Neural cell (in vitro differentiated cells): ENCODE measurements at regions not wholly inside any gene's neighbourhood (a gene's known extent, or its start where the extent isn't known, plus 50 kb on each side); places are given as distances from the start of the nearest gene placed in this dataset.
A peak's percentile ranks its signal among the peaks of the same experiment; 100 is the strongest.

ENCODE experiments used
- H2AFZ ChIP-seq: fragments of 200-600, 300-800 bp; sonication (generic), shearing (Covaris generic); 2 replicates; pipeline ENCODE4 v1.6.0; 2014; ENCODE audit warnings: low read depth, mild to moderate bottlenecking, antibody characterized with exemption, low read length, moderate library complexity
- H3F3A ChIP-seq: fragments of 200-600 bp; shearing (Covaris generic); 2 replicates; pipeline ENCODE4 v1.6.1; 2016; ENCODE audit warnings: mild to moderate bottlenecking, moderate library complexity, mixed read lengths, antibody characterized with exemption, low read length; ENCODE audit not compliant: insufficient read depth, poor library complexity, severe bottlenecking
- H3K27ac ChIP-seq: fragments of 200-600, 300-800 bp; sonication (generic), shearing (Covaris generic); 2 replicates; pipeline ENCODE4 v1.5.1; 2014; ENCODE audit warnings: mild to moderate bottlenecking, low read length, moderate library complexity
- H3K27me3 ChIP-seq: fragments of 300-800, 200-600 bp; sonication (generic), shearing (Covaris generic); 2 replicates; pipeline ENCODE4 v1.6.0; 2014; ENCODE audit warnings: mild to moderate bottlenecking, low read depth, low read length, moderate library complexity; ENCODE audit not compliant: insufficient read depth
- H3K36me3 ChIP-seq: fragments of 300-800, 200-600 bp; sonication (generic), shearing (Covaris generic); 2 replicates; pipeline ENCODE4 v1.5.1; 2014; ENCODE audit warnings: mild to moderate bottlenecking, antibody characterized with exemption, low read length, moderate library complexity; ENCODE audit not compliant: insufficient read depth
- H3K4me2 ChIP-seq: fragments of 300-800, 200-600 bp; sonication (generic), shearing (Covaris generic); 2 replicates; pipeline ENCODE4 v1.6.0; 2014; ENCODE audit warnings: mild to moderate bottlenecking, low read length
- H3K4me3 ChIP-seq: fragments of 300-800, 200-600 bp; sonication (generic), shearing (Covaris generic); 2 replicates; pipeline ENCODE4 v1.5.1; 2014; ENCODE audit warnings: mild to moderate bottlenecking, low read length, moderate library complexity
- H3K79me2 ChIP-seq: fragments of 200-600 bp; shearing (Covaris generic); replicated peaks from 2 replicates; pipeline ENCODE4 v1.6.0; 2014; ENCODE audit warnings: mild to moderate bottlenecking, low read length, moderate library complexity; ENCODE audit not compliant: insufficient read depth
- H3K9ac ChIP-seq: fragments of 300-800, 200-600 bp; sonication (generic), shearing (Covaris generic); 2 replicates; pipeline ENCODE4 v1.6.1; 2016; ENCODE audit warnings: mild to moderate bottlenecking, low read length, mixed read lengths
- H3K9me2 ChIP-seq: fragments of 200-600 bp; shearing (Covaris generic); 2 replicates; pipeline ENCODE4 v1.6.1; 2016; ENCODE audit warnings: mild to moderate bottlenecking, low read length, mixed read lengths; ENCODE audit not compliant: insufficient read depth
- H3K9me3 ChIP-seq: fragments of 200-600, 300-800 bp; sonication (generic), shearing (Covaris generic); 2 replicates; pipeline ENCODE4 v1.6.1; 2016; ENCODE audit warnings: mild to moderate bottlenecking, mixed run types, low read length, moderate library complexity, mixed read lengths
- H4K20me1 ChIP-seq: fragments of 200-600 bp; shearing (Covaris generic); 2 replicates; pipeline ENCODE4 v1.6.1; 2016; ENCODE audit warnings: mild to moderate bottlenecking, mixed run types; ENCODE audit not compliant: insufficient read depth
- CTCF ChIP-seq: fragments of 450-650 bp; IDR thresholded peaks from 2 replicates; pipeline ENCODE4 v1.5.1; 2014; ENCODE audit warnings: antibody characterized with exemption, mild to moderate bottlenecking, moderate library complexity; ENCODE audit not compliant: poor library complexity, severe bottlenecking
- EP300 ChIP-seq: fragments of 450-650 bp; conservative IDR thresholded peaks from 2 replicates; pipeline ENCODE4 v1.6.1; 2014; ENCODE audit warnings: antibody characterized with exemption, mild to moderate bottlenecking, moderate library complexity; ENCODE audit not compliant: poor library complexity, severe bottlenecking
- EZH2 ChIP-seq: fragments of 200-600, 300-800 bp; shearing (Covaris generic), sonication (generic); IDR thresholded peaks from 2 replicates; pipeline ENCODE4 v1.6.1; 2014; ENCODE audit warnings: antibody characterized with exemption, low read length, borderline replicate concordance, mild to moderate bottlenecking; ENCODE audit not compliant: insufficient read depth, poor library complexity, severe bottlenecking
- MXI1 ChIP-seq: fragments of 450-650 bp; conservative IDR thresholded peaks from 2 replicates; pipeline ENCODE4 v1.6.1; 2014; ENCODE audit warnings: antibody characterized with exemption, mild to moderate bottlenecking; ENCODE audit not compliant: poor library complexity, severe bottlenecking
- POLR2AphosphoS5 ChIP-seq: IDR thresholded peaks from 2 replicates; pipeline ENCODE4 v1.6.1; 2012
- RAD21 ChIP-seq: fragments of 450-650 bp; conservative IDR thresholded peaks from 2 replicates; pipeline ENCODE4 v1.6.1; 2014; ENCODE audit warnings: antibody characterized with exemption, mild to moderate bottlenecking, moderate library complexity
- SMC3 ChIP-seq: fragments of 450-650 bp; conservative IDR thresholded peaks from 2 replicates; pipeline ENCODE4 v1.6.1; 2014; ENCODE audit warnings: antibody characterized with exemption, mild to moderate bottlenecking, moderate library complexity; ENCODE audit not compliant: poor library complexity
- TAF1 ChIP-seq: IDR thresholded peaks from 2 replicates; pipeline ENCODE4 v1.6.1; 2012; ENCODE audit warnings: low read depth
- TF ChIP-seq, protein P1 (sequence below): IDR thresholded peaks from 2 replicates; pipeline ENCODE4 v1.6.1; 2012; ENCODE audit warnings: borderline replicate concordance

DNA sequence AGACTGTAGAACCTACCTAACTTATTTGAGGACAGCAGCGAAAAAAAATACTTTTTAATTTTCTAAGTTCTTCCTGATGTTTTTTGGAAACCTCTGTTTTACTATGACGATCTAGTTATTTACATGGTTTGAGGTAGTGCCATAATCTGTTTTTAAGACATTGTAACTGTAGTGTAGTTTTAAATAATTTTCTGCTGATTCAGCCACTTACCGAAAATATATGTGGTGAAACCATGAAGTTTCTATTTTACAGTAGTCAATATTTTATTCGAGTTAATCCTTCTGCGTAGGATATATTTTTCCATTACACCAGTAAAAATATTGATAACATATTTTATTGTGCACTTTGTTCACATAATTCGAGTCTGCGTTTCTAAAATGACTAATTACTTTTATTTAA, 121.7 kb upstream of the RRP15 start:
- H3K27me3 ChIP-seq = peaks cover 68% of the 10 kb centered on the region
- no peak overlapping the region for H3K4me2 ChIP-seq

DNA sequence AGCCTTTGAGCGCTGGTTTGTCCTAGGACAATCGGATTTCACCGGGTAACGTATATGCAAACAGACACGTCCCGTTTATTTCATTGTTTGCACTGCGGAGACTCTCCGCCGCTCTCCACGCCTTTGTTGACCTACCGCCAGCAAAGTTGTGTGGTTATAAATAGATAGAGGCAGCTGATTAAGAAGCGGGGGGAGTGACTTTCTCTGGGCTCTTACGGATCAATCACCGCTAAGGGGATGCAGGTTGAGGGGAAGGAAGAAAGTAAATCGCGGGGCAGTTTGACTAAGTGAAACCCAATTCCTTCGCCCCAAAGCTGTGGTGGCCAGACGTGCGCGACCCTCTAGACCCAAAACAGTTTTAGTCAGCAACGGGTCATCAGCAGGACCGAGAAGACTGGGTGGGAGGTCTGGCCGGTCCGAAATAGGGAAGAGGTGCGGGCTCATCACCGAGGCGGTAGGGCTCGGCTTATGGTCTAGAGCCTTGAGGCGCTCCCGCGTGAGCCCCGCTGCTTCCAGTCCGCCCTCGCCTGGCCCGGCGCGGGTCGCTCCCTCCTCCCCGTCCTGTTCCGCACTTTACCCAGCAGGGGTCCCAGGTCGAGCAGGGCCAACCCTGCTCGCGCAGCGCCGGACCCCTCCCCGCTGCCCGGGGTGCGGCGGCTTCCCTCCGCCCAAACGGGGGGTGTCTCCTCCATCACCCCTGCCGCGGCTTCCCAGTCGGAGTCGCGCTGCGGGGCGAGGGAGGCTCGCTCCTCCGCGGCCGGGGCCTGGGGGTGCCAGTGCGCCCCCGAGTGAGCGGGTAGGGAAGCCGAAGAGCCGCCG, 120.8 kb upstream of the RRP15 start:
- no peak overlapping the region for H3K9ac ChIP-seq
- H3F3A ChIP-seq = no peaks in the 10 kb centered on the region
- H3K4me3 ChIP-seq = peak overlapping the region; percentile 65
- no peaks in the 10 kb centered on the region for H3K9me2 ChIP-seq
- no peaks in the 10 kb centered on the region for H4K20me1 ChIP-seq
- H3K27ac ChIP-seq = no peak overlapping the region
- no peak overlapping the region for H3K4me2 ChIP-seq
- H3K27me3 ChIP-seq = peaks cover 75% of the 10 kb centered on the region
- no peaks in the 10 kb centered on the region for H3K9me3 ChIP-seq
- H2AFZ ChIP-seq = no peak overlapping the region
- H3K36me3 ChIP-seq = no peaks in the 10 kb centered on the region
- no peaks in the 10 kb centered on the region for H3K79me2 ChIP-seq
- TF ChIP-seq MXI1 (no peak), POLR2AphosphoS5 (peak; percentile 13), SMC3 (no peak), EZH2 (peak; percentile 18), RAD21 (no peak), TAF1 (no peak), CTCF (peak; percentile 29), EP300 (no peak)

More for the DNA sequence above, 121.7 kb upstream of the RRP15 start:
- Histone ChIP-seq H2AFZ (no peak overlapping the region), H3K4me3 (no peak overlapping the region), H3K9ac (no peak overlapping the region), H3K9me2 (no peaks in the 10 kb centered on the region), H3K79me2 (no peaks in the 10 kb centered on the region), H3F3A (no peaks in the 10 kb centered on the region), H3K36me3 (no peaks in the 10 kb centered on the region), H3K9me3 (no peaks in the 10 kb centered on the region), H3K27ac (no peak overlapping the region), H4K20me1 (no peaks in the 10 kb centered on the region)
- TF ChIP-seq POLR2AphosphoS5 (no peak), MXI1 (no peak), TAF1 (no peak), SMC3 (no peak), EP300 (no peak), EZH2 (no peak), CTCF (no peak), RAD21 (no peak)
- TF ChIP-seq, protein P1, sequence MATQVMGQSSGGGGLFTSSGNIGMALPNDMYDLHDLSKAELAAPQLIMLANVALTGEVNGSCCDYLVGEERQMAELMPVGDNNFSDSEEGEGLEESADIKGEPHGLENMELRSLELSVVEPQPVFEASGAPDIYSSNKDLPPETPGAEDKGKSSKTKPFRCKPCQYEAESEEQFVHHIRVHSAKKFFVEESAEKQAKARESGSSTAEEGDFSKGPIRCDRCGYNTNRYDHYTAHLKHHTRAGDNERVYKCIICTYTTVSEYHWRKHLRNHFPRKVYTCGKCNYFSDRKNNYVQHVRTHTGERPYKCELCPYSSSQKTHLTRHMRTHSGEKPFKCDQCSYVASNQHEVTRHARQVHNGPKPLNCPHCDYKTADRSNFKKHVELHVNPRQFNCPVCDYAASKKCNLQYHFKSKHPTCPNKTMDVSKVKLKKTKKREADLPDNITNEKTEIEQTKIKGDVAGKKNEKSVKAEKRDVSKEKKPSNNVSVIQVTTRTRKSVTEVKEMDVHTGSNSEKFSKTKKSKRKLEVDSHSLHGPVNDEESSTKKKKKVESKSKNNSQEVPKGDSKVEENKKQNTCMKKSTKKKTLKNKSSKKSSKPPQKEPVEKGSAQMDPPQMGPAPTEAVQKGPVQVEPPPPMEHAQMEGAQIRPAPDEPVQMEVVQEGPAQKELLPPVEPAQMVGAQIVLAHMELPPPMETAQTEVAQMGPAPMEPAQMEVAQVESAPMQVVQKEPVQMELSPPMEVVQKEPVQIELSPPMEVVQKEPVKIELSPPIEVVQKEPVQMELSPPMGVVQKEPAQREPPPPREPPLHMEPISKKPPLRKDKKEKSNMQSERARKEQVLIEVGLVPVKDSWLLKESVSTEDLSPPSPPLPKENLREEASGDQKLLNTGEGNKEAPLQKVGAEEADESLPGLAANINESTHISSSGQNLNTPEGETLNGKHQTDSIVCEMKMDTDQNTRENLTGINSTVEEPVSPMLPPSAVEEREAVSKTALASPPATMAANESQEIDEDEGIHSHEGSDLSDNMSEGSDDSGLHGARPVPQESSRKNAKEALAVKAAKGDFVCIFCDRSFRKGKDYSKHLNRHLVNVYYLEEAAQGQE = no peak
